Smooth muscle cell (in vitro differentiated cells): ENCODE measurements at regions not wholly inside any gene's neighbourhood (a gene's known extent, or its start where the extent isn't known, plus 50 kb on each side); places are given as distances from the start of the nearest gene placed in this dataset.

Source experiments
- DNase-seq: peaks from one replicate; lab custom pipeline; 2025; ENCODE audit not compliant: unreplicated experiment; lab: John Stamatoyannopoulos, UW
- H2AFZ ChIP-seq: fragments of 200-600 bp; sonication (generic); 2 replicates; pipeline ENCODE4 v1.6.0; 2016; ENCODE audit warnings: antibody characterized with exemption, low read depth, mild to moderate bottlenecking
- H3F3A ChIP-seq: fragments of 200-600 bp; sonication (generic); 2 replicates; pipeline ENCODE4 v1.6.0; 2017; ENCODE audit warnings: antibody characterized with exemption, low read depth
- H3K27ac ChIP-seq: fragments of 200-600 bp; sonication (generic); 2 replicates; pipeline ENCODE4 v1.5.1; 2016; ENCODE audit warnings: low read depth, mild to moderate bottlenecking
- H3K27me3 ChIP-seq: fragments of 200-600 bp; sonication (generic); 2 replicates; pipeline ENCODE4 v1.6.1; 2016; ENCODE audit warnings: low read depth, mild to moderate bottlenecking
- H3K36me3 ChIP-seq: fragments of 200-600 bp; sonication (generic); 2 replicates; pipeline ENCODE4 v1.5.1; 2016; ENCODE audit warnings: low read depth
- H3K4me1 ChIP-seq: fragments of 200-600 bp; sonication (generic); 2 replicates; pipeline ENCODE4 v1.5.1; 2016; ENCODE audit warnings: low read depth
- H3K4me2 ChIP-seq: fragments of 200-600 bp; sonication (generic); 2 replicates; pipeline ENCODE4 v1.6.0; 2016; ENCODE audit warnings: mild to moderate bottlenecking
- H3K4me3 ChIP-seq: fragments of 200-600 bp; sonication (generic); 2 replicates; pipeline ENCODE4 v1.5.1; 2016; ENCODE audit warnings: mild to moderate bottlenecking
- H3K79me2 ChIP-seq: fragments of 200-600 bp; sonication (generic); 2 replicates; pipeline ENCODE4 v1.6.0; 2016; ENCODE audit warnings: low read depth, mild to moderate bottlenecking
- H3K9ac ChIP-seq: fragments of 200-600 bp; sonication (generic); 2 replicates; pipeline ENCODE4 v1.6.0; 2016; ENCODE audit warnings: low read depth
- H3K9me3 ChIP-seq: fragments of 200-600 bp; sonication (generic); replicated peaks from 2 replicates; pipeline ENCODE4 v1.5.1; 2016; ENCODE audit warnings: low read depth
- H4K20me1 ChIP-seq: fragments of 200-600 bp; sonication (generic); 2 replicates; pipeline ENCODE4 v1.6.0; 2016; ENCODE audit warnings: low read depth
- CTCF ChIP-seq: fragments of 200-600 bp; sonication (generic); IDR thresholded peaks from 2 replicates; pipeline ENCODE4 v1.5.1; 2017; ENCODE audit warnings: borderline replicate concordance, mild to moderate bottlenecking, antibody characterized with exemption; ENCODE audit not compliant: insufficient read depth, poor library complexity, severe bottlenecking
- WGBS: methylation state at CpG from one replicate; pipeline ENCODE4 v1.1.7; 2016; ENCODE audit warnings: low lambda C conversion rate; 5-methylcytosine and 5-hydroxymethylcytosine counted together

DNA sequence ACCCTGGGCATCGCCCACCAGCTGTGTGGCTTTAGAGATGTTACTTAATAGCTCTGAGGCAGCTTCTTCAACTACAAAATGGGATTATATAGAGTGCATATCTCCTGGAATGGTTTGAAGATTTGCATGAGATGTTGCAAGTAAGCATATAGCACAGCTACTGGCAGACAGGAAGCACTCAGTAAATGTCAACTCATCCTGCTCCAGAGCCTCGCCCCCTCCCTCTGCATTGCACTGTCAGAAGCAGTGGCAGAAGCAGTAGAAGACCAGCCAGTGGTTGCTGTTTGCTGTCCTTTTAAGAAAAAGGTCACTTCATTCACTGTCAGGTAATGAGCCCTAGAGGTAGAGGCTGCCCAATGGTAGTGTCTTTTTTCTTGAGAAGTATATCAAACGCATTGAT, 180.0 kb upstream of the GHITM start:
- H3K9ac ChIP-seq = no peak overlapping the region
- no peak overlapping the region for H3K4me2 ChIP-seq
- no peak overlapping the region for H2AFZ ChIP-seq
- H3F3A ChIP-seq = no peaks in the 10 kb centered on the region
- no peak overlapping the region for H3K27ac ChIP-seq
- 86% methylated on average over 3 of the region's 3 CpGs for WGBS
- no peak overlapping the region for H3K4me3 ChIP-seq
- DNase-seq = no peak
- H3K27me3 ChIP-seq = peaks cover 4% of the 10 kb centered on the region
- no peak for TF ChIP-seq CTCF
- no peaks in the 10 kb centered on the region for H4K20me1 ChIP-seq
- no peaks in the 10 kb centered on the region for H3K79me2 ChIP-seq
- H3K36me3 ChIP-seq = no peaks in the 10 kb centered on the region
- peaks cover 20% of the 10 kb centered on the region for H3K4me1 ChIP-seq
- no peaks in the 10 kb centered on the region for H3K9me3 ChIP-seq

GRCh38 chr10:83960125-83960524, 179.2 kb upstream of the GHITM start:
- Histone ChIP-seq H3K4me2 (no peak overlapping the region), H3K4me3 (no peak overlapping the region), H3K27ac (no peak overlapping the region), H3K9me3 (no peaks in the 10 kb centered on the region), H3K27me3 (peaks cover 6% of the 10 kb centered on the region), H2AFZ (no peak overlapping the region), H3F3A (no peaks in the 10 kb centered on the region), H3K9ac (no peak overlapping the region), H3K79me2 (no peaks in the 10 kb centered on the region), H3K4me1 (peaks cover 20% of the 10 kb centered on the region), H3K36me3 (no peaks in the 10 kb centered on the region), H4K20me1 (no peaks in the 10 kb centered on the region)
- DNase-seq = no peak
- no peak for TF ChIP-seq CTCF
- WGBS = 84% methylated on average over 1 of the region's 1 CpG

- Histone ChIP-seq H3K36me3 (no peaks in the 10 kb centered on the region), H2AFZ (no peak overlapping the region), H3K27me3 (peaks cover 6% of the 10 kb centered on the region), H3K4me3 (no peak overlapping the region), H3K27ac (no peak overlapping the region), H3K4me2 (no peak overlapping the region), H3F3A (no peaks in the 10 kb centered on the region), H3K4me1 (peaks cover 7% of the 10 kb centered on the region), H4K20me1 (no peaks in the 10 kb centered on the region), H3K79me2 (no peaks in the 10 kb centered on the region), H3K9ac (no peak overlapping the region), H3K9me3 (no peaks in the 10 kb centered on the region)
- TF ChIP-seq CTCF = no peak
- no peak for DNase-seq
Measured at GRCh38 chr10:83961620-83962019, 177.7 kb upstream of the GHITM start.

- Histone ChIP-seq H3K79me2 (no peaks in the 10 kb centered on the region), H3F3A (no peaks in the 10 kb centered on the region), H3K27me3 (peaks cover 6% of the 10 kb centered on the region), H3K9ac (no peak overlapping the region), H3K4me3 (no peak overlapping the region), H4K20me1 (no peaks in the 10 kb centered on the region), H3K36me3 (no peaks in the 10 kb centered on the region), H3K27ac (no peak overlapping the region), H3K9me3 (no peaks in the 10 kb centered on the region), H3K4me1 (no peaks in the 10 kb centered on the region), H2AFZ (no peak overlapping the region), H3K4me2 (no peak overlapping the region)
- WGBS = 88% methylated on average over 3 of the region's 3 CpGs
- no peak for DNase-seq
- TF ChIP-seq CTCF = no peak
Measured at GRCh38 chr10:83963446-83963845, 175.9 kb upstream of the GHITM start.
